Neural cell (in vitro differentiated cells): ENCODE measurements at regions not wholly inside any gene's neighbourhood (a gene's known extent, or its start where the extent isn't known, plus 50 kb on each side); places are given as distances from the start of the nearest gene placed in this dataset.

Experiments used
- H2AFZ ChIP-seq: fragments of 200-600, 300-800 bp; sonication (generic), shearing (Covaris generic); 2 replicates; pipeline ENCODE4 v1.6.0; 2014; ENCODE audit warnings: low read depth, mild to moderate bottlenecking, antibody characterized with exemption, low read length, moderate library complexity
- H3F3A ChIP-seq: fragments of 200-600 bp; shearing (Covaris generic); 2 replicates; pipeline ENCODE4 v1.6.1; 2016; ENCODE audit warnings: mild to moderate bottlenecking, moderate library complexity, mixed read lengths, antibody characterized with exemption, low read length; ENCODE audit not compliant: insufficient read depth, poor library complexity, severe bottlenecking
- H3K27ac ChIP-seq: fragments of 200-600, 300-800 bp; sonication (generic), shearing (Covaris generic); 2 replicates; pipeline ENCODE4 v1.5.1; 2014; ENCODE audit warnings: mild to moderate bottlenecking, low read length, moderate library complexity
- H3K27me3 ChIP-seq: fragments of 300-800, 200-600 bp; sonication (generic), shearing (Covaris generic); 2 replicates; pipeline ENCODE4 v1.6.0; 2014; ENCODE audit warnings: mild to moderate bottlenecking, low read depth, low read length, moderate library complexity; ENCODE audit not compliant: insufficient read depth
- H3K36me3 ChIP-seq: fragments of 300-800, 200-600 bp; sonication (generic), shearing (Covaris generic); 2 replicates; pipeline ENCODE4 v1.5.1; 2014; ENCODE audit warnings: mild to moderate bottlenecking, antibody characterized with exemption, low read length, moderate library complexity; ENCODE audit not compliant: insufficient read depth
- H3K4me2 ChIP-seq: fragments of 300-800, 200-600 bp; sonication (generic), shearing (Covaris generic); 2 replicates; pipeline ENCODE4 v1.6.0; 2014; ENCODE audit warnings: mild to moderate bottlenecking, low read length
- H3K4me3 ChIP-seq: fragments of 300-800, 200-600 bp; sonication (generic), shearing (Covaris generic); 2 replicates; pipeline ENCODE4 v1.5.1; 2014; ENCODE audit warnings: mild to moderate bottlenecking, low read length, moderate library complexity
- H3K79me2 ChIP-seq: fragments of 200-600 bp; shearing (Covaris generic); replicated peaks from 2 replicates; pipeline ENCODE4 v1.6.0; 2014; ENCODE audit warnings: mild to moderate bottlenecking, low read length, moderate library complexity; ENCODE audit not compliant: insufficient read depth
- H3K9ac ChIP-seq: fragments of 300-800, 200-600 bp; sonication (generic), shearing (Covaris generic); 2 replicates; pipeline ENCODE4 v1.6.1; 2016; ENCODE audit warnings: mild to moderate bottlenecking, low read length, mixed read lengths
- H3K9me2 ChIP-seq: fragments of 200-600 bp; shearing (Covaris generic); 2 replicates; pipeline ENCODE4 v1.6.1; 2016; ENCODE audit warnings: mild to moderate bottlenecking, low read length, mixed read lengths; ENCODE audit not compliant: insufficient read depth
- H3K9me3 ChIP-seq: fragments of 200-600, 300-800 bp; sonication (generic), shearing (Covaris generic); 2 replicates; pipeline ENCODE4 v1.6.1; 2016; ENCODE audit warnings: mild to moderate bottlenecking, mixed run types, low read length, moderate library complexity, mixed read lengths
- H4K20me1 ChIP-seq: fragments of 200-600 bp; shearing (Covaris generic); 2 replicates; pipeline ENCODE4 v1.6.1; 2016; ENCODE audit warnings: mild to moderate bottlenecking, mixed run types; ENCODE audit not compliant: insufficient read depth
- CTCF ChIP-seq: fragments of 450-650 bp; IDR thresholded peaks from 2 replicates; pipeline ENCODE4 v1.5.1; 2014; ENCODE audit warnings: antibody characterized with exemption, mild to moderate bottlenecking, moderate library complexity; ENCODE audit not compliant: poor library complexity, severe bottlenecking
- EP300 ChIP-seq: fragments of 450-650 bp; conservative IDR thresholded peaks from 2 replicates; pipeline ENCODE4 v1.6.1; 2014; ENCODE audit warnings: antibody characterized with exemption, mild to moderate bottlenecking, moderate library complexity; ENCODE audit not compliant: poor library complexity, severe bottlenecking
- EZH2 ChIP-seq: fragments of 200-600, 300-800 bp; shearing (Covaris generic), sonication (generic); IDR thresholded peaks from 2 replicates; pipeline ENCODE4 v1.6.1; 2014; ENCODE audit warnings: antibody characterized with exemption, low read length, borderline replicate concordance, mild to moderate bottlenecking; ENCODE audit not compliant: insufficient read depth, poor library complexity, severe bottlenecking
- MXI1 ChIP-seq: fragments of 450-650 bp; conservative IDR thresholded peaks from 2 replicates; pipeline ENCODE4 v1.6.1; 2014; ENCODE audit warnings: antibody characterized with exemption, mild to moderate bottlenecking; ENCODE audit not compliant: poor library complexity, severe bottlenecking
- POLR2AphosphoS5 ChIP-seq: IDR thresholded peaks from 2 replicates; pipeline ENCODE4 v1.6.1; 2012
- RAD21 ChIP-seq: fragments of 450-650 bp; conservative IDR thresholded peaks from 2 replicates; pipeline ENCODE4 v1.6.1; 2014; ENCODE audit warnings: antibody characterized with exemption, mild to moderate bottlenecking, moderate library complexity
- REST ChIP-seq: IDR thresholded peaks from 2 replicates; pipeline ENCODE4 v1.6.1; 2012; ENCODE audit warnings: borderline replicate concordance
- SMC3 ChIP-seq: fragments of 450-650 bp; conservative IDR thresholded peaks from 2 replicates; pipeline ENCODE4 v1.6.1; 2014; ENCODE audit warnings: antibody characterized with exemption, mild to moderate bottlenecking, moderate library complexity; ENCODE audit not compliant: poor library complexity
- TAF1 ChIP-seq: IDR thresholded peaks from 2 replicates; pipeline ENCODE4 v1.6.1; 2012; ENCODE audit warnings: low read depth

GRCh38 chr7:67361150-67361549, 364.5 kb downstream of the TYW1 start:
- Histone ChIP-seq H3K27me3 (no peaks in the 10 kb centered on the region), H3K27ac (no peak overlapping the region)

DNA sequence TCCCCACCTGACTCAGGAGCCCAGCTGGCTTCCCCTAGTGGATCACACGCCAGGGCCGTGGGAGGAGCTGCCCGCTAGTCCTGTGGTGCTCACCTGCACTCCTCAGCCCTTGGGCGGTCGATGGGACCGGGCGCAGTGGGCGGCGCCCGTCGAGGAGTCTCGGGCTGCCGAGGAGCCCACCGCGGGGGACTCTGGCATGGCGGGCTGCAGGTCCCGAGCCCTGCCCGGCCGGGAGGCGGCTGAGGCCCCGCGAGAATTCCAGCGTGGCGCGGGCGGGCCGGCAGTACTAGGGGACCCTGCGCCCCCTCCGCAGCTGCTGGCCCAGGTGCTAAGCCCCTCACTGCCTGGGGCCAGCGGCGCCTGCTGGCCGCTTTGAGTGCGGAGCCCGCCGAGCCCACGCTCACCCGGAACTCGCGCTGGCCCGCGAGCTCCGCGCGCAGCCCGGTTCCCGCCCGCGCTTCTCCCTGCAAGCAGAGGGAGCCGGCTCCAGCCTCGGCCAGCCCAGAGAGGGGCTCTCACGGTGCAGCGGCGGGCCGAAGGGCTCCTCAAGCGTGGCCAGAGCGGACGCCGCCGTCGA, 367.9 kb downstream of the TYW1 start:
- Histone ChIP-seq H3K9me3 (no peaks in the 10 kb centered on the region), H3K9ac (no peak overlapping the region), H3K4me2 (no peak overlapping the region), H3K27me3 (peaks cover 3% of the 10 kb centered on the region), H3F3A (no peaks in the 10 kb centered on the region), H2AFZ (no peak overlapping the region), H3K9me2 (no peaks in the 10 kb centered on the region), H4K20me1 (no peaks in the 10 kb centered on the region), H3K27ac (no peak overlapping the region), H3K4me3 (no peak overlapping the region), H3K36me3 (no peaks in the 10 kb centered on the region), H3K79me2 (no peaks in the 10 kb centered on the region)
- TF ChIP-seq TAF1: no peak
- TF ChIP-seq SMC3: no peak
- no peak for TF ChIP-seq RAD21
- no peak for TF ChIP-seq EP300
- TF ChIP-seq REST: no peak
- no peak for TF ChIP-seq POLR2AphosphoS5
- TF ChIP-seq EZH2: no peak
- no peak for TF ChIP-seq MXI1

More at GRCh38 chr7:67361150-67361549, 364.5 kb downstream of the TYW1 start:
- H4K20me1 ChIP-seq: no peaks in the 10 kb centered on the region
- TF ChIP-seq EZH2 (no peak), MXI1 (no peak), EP300 (no peak), REST (no peak), CTCF (no peak), SMC3 (no peak), POLR2AphosphoS5 (no peak), TAF1 (no peak), RAD21 (no peak)
- H3K9ac ChIP-seq: no peak overlapping the region
- H3K36me3 ChIP-seq: no peaks in the 10 kb centered on the region
- H2AFZ ChIP-seq: no peak overlapping the region
- peaks cover 3% of the 10 kb centered on the region for H3K9me3 ChIP-seq
- no peak overlapping the region for H3K4me2 ChIP-seq
- H3K9me2 ChIP-seq: no peaks in the 10 kb centered on the region
- no peak overlapping the region for H3K4me3 ChIP-seq
- no peaks in the 10 kb centered on the region for H3F3A ChIP-seq
- no peaks in the 10 kb centered on the region for H3K79me2 ChIP-seq
